ENCODE measurements at regions not wholly inside any gene's neighbourhood (a gene's known extent, or its start where the extent isn't known, plus 50 kb on each side); places are given as distances from the start of the nearest gene placed in this dataset.
A peak's percentile ranks its signal among the peaks of the same experiment; 100 is the strongest.
"Not testable (repeated sequence)": the region's sequence is repeated elsewhere in the genome, so short reads cannot be mapped to it uniquely, and the experiment has no call there.

- FAIRE-seq (no peak), DNase-seq (ENCODE audit: low spot score) (no peak)
These were observed 838.2 kb upstream of the RGS18 start for GRCh38 chr1:191320062-191320461.

DNA sequence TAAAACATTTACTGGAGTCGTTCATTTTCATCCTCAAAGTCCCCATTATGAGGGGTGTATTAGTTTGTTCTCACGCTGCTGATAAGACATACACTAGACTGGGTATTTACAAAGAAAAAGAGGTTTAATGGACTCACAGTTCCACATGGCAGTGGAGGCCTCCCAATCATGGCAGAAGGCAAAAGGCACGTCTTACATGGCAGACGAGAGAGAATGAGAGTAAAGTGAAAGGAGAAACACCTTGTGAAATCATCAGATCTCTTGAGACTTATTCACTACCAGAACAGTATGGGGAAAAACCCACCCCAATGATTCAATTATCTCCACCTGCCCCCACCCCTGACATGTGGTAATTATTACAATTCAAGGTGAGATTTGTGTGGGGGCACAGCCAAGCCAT lies 830.4 kb upstream of the RGS18 start:
- no peak for FAIRE-seq
- no peak for DNase-seq (ENCODE audit: low spot score)

- DNase-seq (ENCODE audit: low spot score): peak; percentile 3
- FAIRE-seq: no peak
These were observed 814.4 kb upstream of the RGS18 start for GRCh38 chr1:191343816-191344215.

DNA sequence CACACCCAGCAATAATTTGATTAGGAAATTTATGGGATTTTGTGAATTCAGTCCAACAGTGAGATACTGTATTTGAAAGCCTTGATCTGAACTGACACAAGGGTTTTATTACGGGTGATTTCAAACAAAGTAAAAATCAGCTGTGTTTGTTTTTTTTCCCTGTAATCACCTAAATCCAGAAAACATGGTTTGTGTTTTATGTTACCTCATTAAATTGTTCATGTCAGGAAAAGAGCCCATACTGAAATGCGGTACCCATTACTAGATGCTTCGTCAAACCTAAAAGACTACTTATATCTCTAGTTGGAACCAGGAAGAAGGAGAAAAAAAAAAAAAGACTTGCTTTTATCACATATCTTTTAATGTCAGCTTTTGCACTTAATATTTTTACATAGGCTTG lies 811.9 kb upstream of the RGS18 start:
- no peak for DNase-seq (ENCODE audit: low spot score)
- no peak for FAIRE-seq

DNA sequence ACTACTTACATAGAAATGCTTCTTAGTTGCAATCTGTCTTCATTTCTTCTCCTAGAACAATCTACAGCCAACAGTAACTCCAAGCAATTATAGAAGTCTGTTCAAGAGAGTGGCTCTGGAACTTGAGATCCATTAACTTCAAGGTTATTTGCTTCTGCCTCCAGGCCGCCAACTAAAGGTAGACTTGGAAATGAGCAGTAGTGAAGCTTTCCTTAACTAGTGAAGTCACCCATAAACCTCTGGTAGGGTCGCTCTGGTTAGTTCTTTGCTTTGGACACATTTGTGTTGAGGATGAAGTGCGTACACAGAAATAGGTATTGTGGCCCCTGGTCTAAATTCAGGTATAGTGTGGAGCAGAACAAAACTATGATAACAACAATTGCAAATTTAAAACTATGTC lies 809.9 kb upstream of the RGS18 start:
- no peak for DNase-seq (ENCODE audit: low spot score)

GRCh38 chr1:191350938-191351337 lies 807.3 kb upstream of the RGS18 start:
- DNase-seq (ENCODE audit: low spot score) (no peak), FAIRE-seq (no peak)

More for the DNA sequence above, 809.9 kb upstream of the RGS18 start:
- FAIRE-seq: no peak

DNA sequence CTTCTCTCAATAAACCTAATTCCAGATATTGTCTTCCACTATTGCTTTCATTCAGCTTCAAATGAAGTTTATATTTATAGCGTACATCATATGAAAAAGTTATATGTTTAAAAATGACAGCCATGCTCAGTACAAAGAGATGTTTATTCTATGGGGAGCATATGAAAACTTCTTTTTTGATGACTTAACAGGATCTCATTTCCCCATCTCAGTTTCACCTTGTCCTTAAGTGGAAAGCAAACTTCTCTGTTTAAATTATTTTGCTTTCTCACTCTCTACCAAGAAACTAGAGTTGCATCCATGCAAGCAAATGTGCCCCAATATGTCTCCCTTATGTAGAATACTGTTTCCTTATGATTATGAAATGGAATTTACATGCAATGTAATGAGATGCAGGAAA lies 799.5 kb upstream of the RGS18 start:
- FAIRE-seq (no peak), DNase-seq (ENCODE audit: low spot score) (no peak)

DNA sequence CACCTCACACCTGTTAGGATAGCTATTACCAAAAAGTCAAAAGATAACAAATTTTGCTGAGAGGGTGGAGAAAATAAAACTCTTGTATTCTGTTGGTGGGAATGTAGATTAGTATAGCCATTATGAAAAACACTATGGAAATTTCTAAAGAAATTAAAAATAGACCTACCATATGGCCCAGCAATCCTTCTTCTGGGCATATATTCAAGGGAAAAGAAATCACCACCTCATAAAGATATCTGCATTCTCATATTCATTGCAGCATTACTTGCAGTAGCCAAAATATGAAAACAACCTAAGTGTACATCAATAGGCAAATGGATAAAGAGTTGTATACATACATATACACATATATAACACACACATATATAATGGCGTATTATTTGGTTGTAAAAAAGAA lies 791.6 kb upstream of the RGS18 start:
- no peak for FAIRE-seq
- DNase-seq (ENCODE audit: low spot score): no peak

DNA sequence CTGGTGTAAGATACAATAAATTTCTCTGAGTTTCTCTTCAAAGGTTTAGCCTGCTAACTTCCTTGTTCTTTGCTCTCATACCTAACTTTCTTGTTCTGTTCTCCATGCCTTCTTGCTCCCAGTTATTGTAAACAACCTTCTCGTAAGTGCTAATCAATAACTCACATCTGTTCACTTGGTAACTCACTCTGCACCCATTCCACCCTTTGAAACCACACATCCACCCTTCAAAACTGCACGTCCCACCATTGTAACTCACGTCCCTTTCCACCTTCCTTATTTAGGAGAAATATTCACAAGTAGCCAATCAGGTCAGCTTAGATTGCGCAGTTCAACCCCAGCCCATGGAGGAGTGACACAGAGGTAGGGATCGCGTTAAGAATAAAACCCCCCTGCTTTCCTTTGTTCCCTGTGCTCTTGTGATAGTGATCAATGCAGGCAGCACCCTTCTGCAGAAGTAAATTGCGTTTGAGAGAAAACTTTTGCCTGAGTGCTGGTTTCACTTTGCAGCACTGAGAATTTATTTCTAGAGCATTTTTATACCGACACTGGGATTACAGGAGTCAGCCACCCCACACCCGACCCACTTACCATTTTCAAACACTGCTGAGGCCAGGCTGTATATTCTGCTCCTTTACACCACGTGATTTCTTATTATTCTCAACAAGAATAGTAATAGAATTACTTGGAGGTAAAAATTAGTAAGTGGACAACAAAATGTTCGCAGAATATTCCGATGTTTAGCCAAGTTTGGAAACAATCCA lies 789.2 kb upstream of the RGS18 start:
- FAIRE-seq (no peak), DNase-seq (ENCODE audit: low spot score) (no peak)

DNA sequence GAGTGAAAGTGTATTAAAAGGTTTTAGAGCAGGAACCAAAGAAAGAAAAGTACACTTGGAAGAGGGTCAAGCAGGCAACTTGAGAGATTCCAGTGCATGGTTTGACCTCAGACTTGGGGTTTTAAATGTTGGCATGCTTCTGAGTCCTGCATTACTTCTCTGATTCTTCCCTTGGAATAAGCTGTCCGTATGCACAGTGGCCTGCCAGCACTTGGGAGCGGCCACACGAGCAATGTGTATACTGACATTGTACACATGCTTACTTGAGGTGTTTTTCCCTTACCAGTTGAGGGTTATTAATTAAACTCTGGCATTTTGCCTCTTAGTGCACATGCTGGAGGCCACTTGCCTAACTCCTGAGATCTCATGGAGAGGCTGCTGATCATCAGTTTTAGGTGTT lies 786.6 kb upstream of the RGS18 start:
- FAIRE-seq: no peak

DNA sequence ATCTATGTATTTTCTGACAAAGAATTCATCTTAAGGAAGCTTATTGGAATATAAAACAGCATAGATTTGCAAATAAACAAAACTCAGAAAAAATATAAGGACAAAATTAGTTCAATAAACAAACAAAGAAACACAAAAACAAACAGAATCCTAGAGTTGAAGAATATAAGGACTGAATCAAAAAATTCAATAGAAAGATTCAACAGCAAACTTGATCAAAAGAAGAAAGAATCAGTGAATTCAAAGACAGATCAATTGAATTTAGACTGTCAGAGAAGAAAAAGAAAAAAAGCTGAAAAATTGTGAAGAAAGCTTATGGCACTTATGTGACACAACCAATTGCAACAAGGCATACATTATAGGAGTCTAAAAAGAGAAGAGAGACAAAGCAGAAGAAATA lies 770.0 kb upstream of the RGS18 start:
- FAIRE-seq (no peak), DNase-seq (ENCODE audit: low spot score) (no peak)

More for the DNA sequence above, 786.6 kb upstream of the RGS18 start:
- DNase-seq (ENCODE audit: low spot score): no peak

GRCh38 chr1:191396622-191397021 lies 761.6 kb upstream of the RGS18 start:
- DNase-seq (ENCODE audit: low spot score): no peak

GRCh38 chr1:191398551-191398950 lies 759.7 kb upstream of the RGS18 start:
- DNase-seq (ENCODE audit: low spot score) (no peak), FAIRE-seq (no peak)

More at GRCh38 chr1:191396622-191397021, 761.6 kb upstream of the RGS18 start:
- FAIRE-seq: no peak

DNA sequence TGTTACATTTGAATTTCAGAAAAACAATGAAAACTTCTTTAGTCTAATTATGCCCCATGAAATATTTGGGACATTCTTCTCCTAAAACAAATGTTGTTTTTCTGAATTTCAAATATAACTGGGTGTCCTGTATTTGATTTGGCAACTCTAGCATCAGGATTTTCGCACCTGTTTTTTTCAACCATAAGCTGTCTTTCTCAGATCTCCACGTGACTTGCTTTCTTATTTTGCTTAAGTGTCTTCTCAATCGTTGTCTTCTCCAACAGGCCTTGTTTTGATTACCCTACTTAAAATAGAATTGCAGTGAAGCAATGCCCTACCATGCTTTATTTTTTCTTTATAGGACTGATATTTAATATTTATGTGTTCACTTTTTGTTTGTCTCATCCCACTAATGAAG lies 752.8 kb upstream of the RGS18 start:
- no peak for FAIRE-seq
- no peak for DNase-seq (ENCODE audit: low spot score)

DNA sequence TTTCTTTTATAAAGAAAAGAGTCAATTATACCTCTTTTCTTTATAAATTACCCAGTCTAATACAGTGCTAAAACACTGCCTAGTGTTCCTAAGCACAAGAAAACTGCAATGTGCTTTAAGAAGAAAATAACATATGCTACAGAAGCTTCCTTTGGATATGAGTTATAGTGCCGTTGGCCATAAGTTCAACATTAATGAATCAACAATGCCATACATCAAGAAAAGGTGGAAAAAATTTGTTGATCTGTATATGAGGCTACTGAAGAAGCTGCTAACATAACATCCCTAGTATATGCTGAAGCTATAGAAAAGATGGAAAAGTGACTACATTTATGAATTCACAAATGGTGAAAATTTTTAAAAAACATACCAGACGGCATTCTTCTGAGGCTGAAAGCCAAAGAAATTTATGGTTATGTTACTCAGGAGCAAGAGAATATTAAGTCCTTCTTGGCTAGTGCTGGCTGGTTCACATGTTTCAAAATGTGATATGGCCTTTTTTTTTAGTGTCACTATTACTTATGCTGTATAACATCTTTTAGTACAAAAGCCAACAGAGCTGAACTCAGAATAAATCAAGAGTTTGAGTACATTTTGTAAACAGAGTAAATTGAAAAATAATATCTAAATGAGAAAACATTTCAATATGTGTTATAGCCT lies 743.2 kb upstream of the RGS18 start:
- FAIRE-seq (no peak), DNase-seq (ENCODE audit: low spot score) (no peak)

DNA sequence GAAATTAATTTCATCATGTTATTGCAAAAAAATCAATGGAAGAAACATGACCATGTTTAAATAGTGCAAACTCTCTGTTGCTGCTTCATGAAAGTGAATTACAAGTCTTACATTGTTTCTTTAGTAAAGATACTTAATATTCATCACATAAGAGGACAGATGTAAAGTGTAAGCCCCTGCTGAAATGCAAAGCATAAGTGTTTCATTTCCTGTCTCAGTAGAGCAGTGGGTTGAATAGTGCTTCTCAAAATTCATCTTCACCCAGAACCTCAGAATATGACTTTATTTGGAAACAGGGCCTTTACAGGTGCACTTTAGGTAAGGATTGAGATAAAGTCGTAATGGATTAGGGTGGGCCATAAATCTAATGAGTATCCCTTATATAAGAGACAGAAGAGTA lies 738.4 kb upstream of the RGS18 start:
- FAIRE-seq: no peak
- DNase-seq (ENCODE audit: low spot score): no peak

DNA sequence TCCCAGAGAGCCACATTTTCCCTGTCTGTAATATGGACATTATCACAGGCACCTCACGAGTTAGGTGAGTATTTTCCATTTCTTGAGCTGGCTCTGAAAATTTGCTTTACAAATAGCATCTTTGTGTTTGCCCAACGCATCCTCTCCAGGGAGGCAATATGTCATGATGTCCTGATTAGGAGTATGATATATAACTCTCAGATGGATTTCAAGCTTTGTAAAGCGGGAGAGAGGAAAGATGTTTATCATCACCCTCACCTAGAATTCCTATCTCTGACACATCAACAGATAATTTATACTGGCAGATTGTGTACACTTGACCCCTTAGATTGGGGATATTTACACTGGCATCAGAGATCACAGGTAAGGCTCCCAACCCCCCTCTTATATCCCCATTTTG lies 730.7 kb upstream of the RGS18 start:
- FAIRE-seq: no peak

DNA sequence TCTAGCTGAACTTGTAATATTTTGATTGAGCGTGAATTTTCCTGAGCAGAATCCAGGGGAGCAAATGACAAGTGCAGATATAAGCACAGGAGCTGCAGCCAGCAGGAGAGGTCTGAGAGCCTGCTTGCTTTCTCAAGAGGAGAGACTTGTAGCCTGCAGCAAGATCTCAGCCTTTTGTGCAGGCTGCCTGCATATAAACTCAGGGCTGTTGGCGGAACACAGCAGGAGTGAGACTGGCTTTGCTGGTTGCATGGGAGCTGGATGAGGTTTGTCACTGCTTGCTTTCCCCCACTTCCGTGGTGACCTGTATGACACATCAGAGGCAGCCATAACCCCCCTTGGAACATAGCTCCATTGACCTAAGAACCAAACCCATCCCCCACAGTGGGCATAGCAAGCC lies 725.4 kb upstream of the RGS18 start:
- DNase-seq (ENCODE audit: low spot score): no peak
- FAIRE-seq: no peak

More for the DNA sequence above, 730.7 kb upstream of the RGS18 start:
- DNase-seq (ENCODE audit: low spot score): no peak

GRCh38 chr1:191438979-191439378 lies 719.3 kb upstream of the RGS18 start:
- no peak for FAIRE-seq
- DNase-seq (ENCODE audit: low spot score): no peak

- not testable (repeated sequence) for DNase-seq (ENCODE audit: low spot score); FAIRE-seq
These were observed 710.0 kb upstream of the RGS18 start for GRCh38 chr1:191448279-191448678.

DNA sequence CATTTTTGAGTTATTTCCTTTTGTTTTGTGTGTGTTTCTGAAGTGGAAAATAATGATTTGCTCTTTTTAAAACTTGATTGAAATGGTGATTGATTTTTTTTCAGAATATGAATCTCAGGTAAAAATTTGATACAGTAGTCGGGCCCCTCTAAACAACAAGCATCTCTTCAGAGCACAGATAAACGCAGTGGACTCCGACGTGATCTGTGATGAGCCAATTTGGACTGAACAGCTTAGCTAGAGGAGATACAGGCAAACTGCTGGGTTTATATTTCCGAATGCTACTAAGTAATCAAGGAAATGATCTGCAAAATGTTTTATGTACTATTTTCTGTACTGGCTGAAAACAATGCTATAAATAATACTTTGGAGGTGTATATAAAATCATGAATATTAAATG lies 705.7 kb upstream of the RGS18 start:
- DNase-seq (ENCODE audit: low spot score) (no peak), FAIRE-seq (no peak)

DNA sequence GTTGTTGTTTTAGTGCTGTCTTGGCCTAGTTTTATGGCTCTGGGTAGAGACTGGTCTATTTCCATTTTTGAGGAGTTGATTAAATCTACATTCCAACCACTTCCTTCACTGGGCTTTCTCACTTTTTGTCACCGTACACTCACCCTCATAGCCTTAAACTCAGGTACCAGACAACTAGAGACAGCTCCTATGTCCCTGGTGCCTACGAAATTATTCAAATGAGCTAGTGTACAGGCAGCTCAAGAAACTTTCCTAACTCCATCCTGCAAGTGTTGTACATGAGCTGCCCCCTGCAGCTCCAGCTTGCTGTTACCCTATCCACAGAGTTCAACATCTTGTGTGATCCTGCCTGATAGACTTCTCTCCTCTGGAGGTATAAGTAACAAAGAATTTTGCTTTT lies 704.8 kb upstream of the RGS18 start:
- DNase-seq (ENCODE audit: low spot score) (no peak), FAIRE-seq (no peak)

- FAIRE-seq: no peak
- no peak for DNase-seq (ENCODE audit: low spot score)
These were observed 700.4 kb upstream of the RGS18 start for GRCh38 chr1:191457889-191458288.
